ENCODE measurements at regions not wholly inside any gene's neighbourhood (a gene's known extent, or its start where the extent isn't known, plus 50 kb on each side); places are given as distances from the start of the nearest gene placed in this dataset.

- TF ChIP-seq POLR2A (IDR thresholded peaks at IDR 0.05) (no peak), CTCF (IDR thresholded peaks at IDR 0.05) (no peak)
These were observed 109.0 kb downstream of the ACAA2 start for GRCh38 chr18:49704334-49704733.

All from vagina (tissue), 2 donors.